ENCODE measurements at regions not wholly inside any gene's neighbourhood (a gene's known extent, or its start where the extent isn't known, plus 50 kb on each side); places are given as distances from the start of the nearest gene placed in this dataset.

- H3K9ac ChIP-seq (ENCODE audit: low read length), result peak overlapping the region; percentile 41
- no peaks in the 10 kb centered on the region for H3F3A ChIP-seq (ENCODE audit: insufficient read depth, low read length)
- H3K4me3 ChIP-seq (ENCODE audit: low read depth, low read length, poor library complexity, severe bottlenecking), result no peak overlapping the region
- H3K9me3 ChIP-seq (ENCODE audit: low read length), result no peaks in the 10 kb centered on the region
- H3K27me3 ChIP-seq (ENCODE audit: insufficient read depth, low read length), result no peaks in the 10 kb centered on the region
- TF ChIP-seq EZH2 (IDR thresholded peaks at IDR 0.05; ENCODE audit: borderline replicate concordance, low read length) (no peak), CTCF (IDR thresholded peaks at IDR 0.05; ENCODE audit: low read length) (no peak)
- peak overlapping the region; percentile 30; the same call in 1 of the 2 replicates for H2AFZ ChIP-seq (ENCODE audit: low read length)
- peak overlapping the region; percentile 58 for H3K27ac ChIP-seq (ENCODE audit: low read depth, low read length, poor library complexity, severe bottlenecking)
- peak overlapping the region; percentile 67 for H3K4me2 ChIP-seq (ENCODE audit: low read length)
- H3K79me2 ChIP-seq (ENCODE audit: insufficient read depth, low read length), result no peaks in the 10 kb centered on the region
- H3K36me3 ChIP-seq (ENCODE audit: insufficient read depth, low read length), result no peaks in the 10 kb centered on the region
- H3K4me1 ChIP-seq (ENCODE audit: insufficient read depth, low read length, severe bottlenecking), result peaks cover 34% of the 10 kb centered on the region
- H4K20me1 ChIP-seq (ENCODE audit: insufficient read depth, low read length), result no peaks in the 10 kb centered on the region
- H3K9me2 ChIP-seq (ENCODE audit: low read depth, low read length), result no peaks in the 10 kb centered on the region
These were observed 166.4 kb upstream of the ADO start for GRCh38 chr10:62638062-62638477.

- no peaks in the 10 kb centered on the region for H3K79me2 ChIP-seq (ENCODE audit: insufficient read depth, low read length)
- no peak overlapping the region for H3K4me2 ChIP-seq (ENCODE audit: low read length)
- H3K36me3 ChIP-seq (ENCODE audit: insufficient read depth, low read length), result no peaks in the 10 kb centered on the region
- no peak overlapping the region for H3K4me3 ChIP-seq (ENCODE audit: low read depth, low read length, poor library complexity, severe bottlenecking)
- no peak overlapping the region for H3K27ac ChIP-seq (ENCODE audit: low read depth, low read length, poor library complexity, severe bottlenecking)
- H2AFZ ChIP-seq (ENCODE audit: low read length), result no peak overlapping the region
- no peaks in the 10 kb centered on the region for H3F3A ChIP-seq (ENCODE audit: insufficient read depth, low read length)
- H3K27me3 ChIP-seq (ENCODE audit: insufficient read depth, low read length), result no peaks in the 10 kb centered on the region
- H3K9me2 ChIP-seq (ENCODE audit: low read depth, low read length), result no peaks in the 10 kb centered on the region
- H3K4me1 ChIP-seq (ENCODE audit: insufficient read depth, low read length, severe bottlenecking), result peaks cover 30% of the 10 kb centered on the region
- no peak for TF ChIP-seq EZH2 (IDR thresholded peaks at IDR 0.05; ENCODE audit: borderline replicate concordance, low read length)
- no peak for TF ChIP-seq CTCF (IDR thresholded peaks at IDR 0.05; ENCODE audit: low read length)
- no peaks in the 10 kb centered on the region for H4K20me1 ChIP-seq (ENCODE audit: insufficient read depth, low read length)
- no peak overlapping the region for H3K9ac ChIP-seq (ENCODE audit: low read length)
- H3K9me3 ChIP-seq (ENCODE audit: low read length), result no peaks in the 10 kb centered on the region
These were observed 165.4 kb upstream of the ADO start for GRCh38 chr10:62639144-62639543.

- TF ChIP-seq EZH2 (IDR thresholded peaks at IDR 0.05; ENCODE audit: borderline replicate concordance, low read length) (no peak), CTCF (IDR thresholded peaks at IDR 0.05; ENCODE audit: low read length) (no peak)
- Histone ChIP-seq H3K27me3 (ENCODE audit: insufficient read depth, low read length) (no peaks in the 10 kb centered on the region), H3K27ac (ENCODE audit: low read depth, low read length, poor library complexity, severe bottlenecking) (no peak overlapping the region), H4K20me1 (ENCODE audit: insufficient read depth, low read length) (no peaks in the 10 kb centered on the region), H3K4me1 (ENCODE audit: insufficient read depth, low read length, severe bottlenecking) (peaks cover 30% of the 10 kb centered on the region), H3K4me2 (ENCODE audit: low read length) (no peak overlapping the region), H3K79me2 (ENCODE audit: insufficient read depth, low read length) (no peaks in the 10 kb centered on the region), H3K36me3 (ENCODE audit: insufficient read depth, low read length) (no peaks in the 10 kb centered on the region), H3K9me2 (ENCODE audit: low read depth, low read length) (no peaks in the 10 kb centered on the region), H3K9me3 (ENCODE audit: low read length) (no peaks in the 10 kb centered on the region), H3F3A (ENCODE audit: insufficient read depth, low read length) (no peaks in the 10 kb centered on the region), H2AFZ (ENCODE audit: low read length) (no peak overlapping the region), H3K4me3 (ENCODE audit: low read depth, low read length, poor library complexity, severe bottlenecking) (no peak overlapping the region), H3K9ac (ENCODE audit: low read length) (no peak overlapping the region)
These were observed 164.1 kb upstream of the ADO start for GRCh38 chr10:62640411-62640810.

Data from OCI-LY1 (cell line).